ENCODE measurements at regions not wholly inside any gene's neighbourhood (a gene's known extent, or its start where the extent isn't known, plus 50 kb on each side); places are given as distances from the start of the nearest gene placed in this dataset.

- TF ChIP-seq EZH2phosphoT487 (IDR thresholded peaks at IDR 0.05; ENCODE audit: borderline replicate concordance) (no peak), CTCF (conservative IDR thresholded peaks at IDR 0.05; ENCODE audit: low read length) (no peak)
- Histone ChIP-seq H3F3A (ENCODE audit: low read depth) (no peaks in the 10 kb centered on the region), H3K4me1 (ENCODE audit: insufficient read depth, low read length, poor library complexity, severe bottlenecking) (no peaks in the 10 kb centered on the region)
Observed at GRCh38 chr4:17064959-17065358, 166.5 kb upstream of the LDB2 start.

GRCh38 chr4:17063888-17064287 is 165.4 kb upstream of the LDB2 start:
- Histone ChIP-seq H3K4me1 (ENCODE audit: insufficient read depth, low read length, poor library complexity, severe bottlenecking) (no peaks in the 10 kb centered on the region), H3K27me3 (ENCODE audit: insufficient read depth, low read length, poor library complexity, severe bottlenecking) (no peaks in the 10 kb centered on the region)
- TF ChIP-seq EZH2phosphoT487 (IDR thresholded peaks at IDR 0.05; ENCODE audit: borderline replicate concordance) (no peak), CTCF (conservative IDR thresholded peaks at IDR 0.05; ENCODE audit: low read length) (no peak)

More at GRCh38 chr4:17064959-17065358, 166.5 kb upstream of the LDB2 start:
- H3K9me3 ChIP-seq (ENCODE audit: insufficient read depth, low read depth, low read length): no peaks in the 10 kb centered on the region; the same call in 1 of the 2 replicates
- no peaks in the 10 kb centered on the region for H3K79me2 ChIP-seq (ENCODE audit: insufficient read depth, low read length)
- H3K9ac ChIP-seq (ENCODE audit: low read depth, low read length, poor library complexity, severe bottlenecking): no peak overlapping the region
- no peak overlapping the region for H3K4me2 ChIP-seq (ENCODE audit: low read depth, low read length, poor library complexity, severe bottlenecking)
- H3K9me2 ChIP-seq (replicated peaks; ENCODE audit: low read depth, low read length): no peaks in the 10 kb centered on the region
- no peaks in the 10 kb centered on the region for H4K20me1 ChIP-seq (ENCODE audit: insufficient read depth, low read length, poor library complexity, severe bottlenecking)
- H3K4me3 ChIP-seq (ENCODE audit: low read length, poor library complexity, severe bottlenecking): no peak overlapping the region
- H3K36me3 ChIP-seq (ENCODE audit: insufficient read depth, low read length): no peaks in the 10 kb centered on the region
- no peaks in the 10 kb centered on the region for H3K27me3 ChIP-seq (ENCODE audit: insufficient read depth, low read length, poor library complexity, severe bottlenecking)
- no peak overlapping the region for H2AFZ ChIP-seq (ENCODE audit: low read length)

GRCh38 chr4:17060230-17060629 is 161.8 kb upstream of the LDB2 start:
- Histone ChIP-seq H3K4me2 (ENCODE audit: low read depth, low read length, poor library complexity, severe bottlenecking) (no peak overlapping the region), H3K79me2 (ENCODE audit: insufficient read depth, low read length) (no peaks in the 10 kb centered on the region), H3F3A (ENCODE audit: low read depth) (no peaks in the 10 kb centered on the region), H3K4me3 (ENCODE audit: low read length, poor library complexity, severe bottlenecking) (no peak overlapping the region), H3K9ac (ENCODE audit: low read depth, low read length, poor library complexity, severe bottlenecking) (no peak overlapping the region), H3K9me2 (replicated peaks; ENCODE audit: low read depth, low read length) (no peaks in the 10 kb centered on the region), H3K36me3 (ENCODE audit: insufficient read depth, low read length) (no peaks in the 10 kb centered on the region), H2AFZ (ENCODE audit: low read length) (no peak overlapping the region), H3K9me3 (ENCODE audit: insufficient read depth, low read depth, low read length) (no peaks in the 10 kb centered on the region; the same call in 1 of the 2 replicates), H3K4me1 (ENCODE audit: insufficient read depth, low read length, poor library complexity, severe bottlenecking) (no peaks in the 10 kb centered on the region), H4K20me1 (ENCODE audit: insufficient read depth, low read length, poor library complexity, severe bottlenecking) (no peaks in the 10 kb centered on the region), H3K27me3 (ENCODE audit: insufficient read depth, low read length, poor library complexity, severe bottlenecking) (no peaks in the 10 kb centered on the region)
- TF ChIP-seq CTCF (conservative IDR thresholded peaks at IDR 0.05; ENCODE audit: low read length) (no peak), EZH2phosphoT487 (IDR thresholded peaks at IDR 0.05; ENCODE audit: borderline replicate concordance) (no peak)

More at GRCh38 chr4:17063888-17064287, 165.4 kb upstream of the LDB2 start:
- no peaks in the 10 kb centered on the region for H3K79me2 ChIP-seq (ENCODE audit: insufficient read depth, low read length)
- no peaks in the 10 kb centered on the region for H4K20me1 ChIP-seq (ENCODE audit: insufficient read depth, low read length, poor library complexity, severe bottlenecking)
- H3K36me3 ChIP-seq (ENCODE audit: insufficient read depth, low read length): no peaks in the 10 kb centered on the region
- no peaks in the 10 kb centered on the region for H3K9me2 ChIP-seq (replicated peaks; ENCODE audit: low read depth, low read length)
- no peak overlapping the region for H3K4me2 ChIP-seq (ENCODE audit: low read depth, low read length, poor library complexity, severe bottlenecking)
- H3K9me3 ChIP-seq (ENCODE audit: insufficient read depth, low read depth, low read length): no peaks in the 10 kb centered on the region; the same call in 1 of the 2 replicates
- no peak overlapping the region for H2AFZ ChIP-seq (ENCODE audit: low read length)
- H3K9ac ChIP-seq (ENCODE audit: low read depth, low read length, poor library complexity, severe bottlenecking): no peak overlapping the region
- H3F3A ChIP-seq (ENCODE audit: low read depth): no peaks in the 10 kb centered on the region
- no peak overlapping the region for H3K4me3 ChIP-seq (ENCODE audit: low read length, poor library complexity, severe bottlenecking)

All from Loucy (cell line).